ENCODE measurements at regions not wholly inside any gene's neighbourhood (a gene's known extent, or its start where the extent isn't known, plus 50 kb on each side); places are given as distances from the start of the nearest gene placed in this dataset.

DNA sequence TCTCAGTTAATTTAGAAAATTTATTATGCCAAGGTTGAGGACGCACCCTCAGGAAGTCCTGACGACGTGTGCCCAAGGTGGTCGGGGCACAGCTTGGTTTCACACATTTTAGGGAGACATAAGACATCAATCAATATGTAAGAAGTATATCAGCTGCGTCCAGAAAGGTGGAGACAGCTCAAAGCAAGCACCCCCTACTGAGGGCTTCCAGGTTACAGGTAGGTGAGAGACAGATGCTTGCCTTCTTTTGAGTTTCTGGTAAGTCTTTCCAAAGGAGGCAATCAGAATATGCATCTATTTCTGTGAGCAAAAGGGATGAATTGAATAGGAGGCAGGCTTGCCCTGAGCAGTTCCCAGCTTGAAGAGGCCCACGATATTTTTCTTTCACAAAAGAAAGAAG lies 614.3 kb downstream of the XPNPEP1 start:
- TF ChIP-seq, protein P1, sequence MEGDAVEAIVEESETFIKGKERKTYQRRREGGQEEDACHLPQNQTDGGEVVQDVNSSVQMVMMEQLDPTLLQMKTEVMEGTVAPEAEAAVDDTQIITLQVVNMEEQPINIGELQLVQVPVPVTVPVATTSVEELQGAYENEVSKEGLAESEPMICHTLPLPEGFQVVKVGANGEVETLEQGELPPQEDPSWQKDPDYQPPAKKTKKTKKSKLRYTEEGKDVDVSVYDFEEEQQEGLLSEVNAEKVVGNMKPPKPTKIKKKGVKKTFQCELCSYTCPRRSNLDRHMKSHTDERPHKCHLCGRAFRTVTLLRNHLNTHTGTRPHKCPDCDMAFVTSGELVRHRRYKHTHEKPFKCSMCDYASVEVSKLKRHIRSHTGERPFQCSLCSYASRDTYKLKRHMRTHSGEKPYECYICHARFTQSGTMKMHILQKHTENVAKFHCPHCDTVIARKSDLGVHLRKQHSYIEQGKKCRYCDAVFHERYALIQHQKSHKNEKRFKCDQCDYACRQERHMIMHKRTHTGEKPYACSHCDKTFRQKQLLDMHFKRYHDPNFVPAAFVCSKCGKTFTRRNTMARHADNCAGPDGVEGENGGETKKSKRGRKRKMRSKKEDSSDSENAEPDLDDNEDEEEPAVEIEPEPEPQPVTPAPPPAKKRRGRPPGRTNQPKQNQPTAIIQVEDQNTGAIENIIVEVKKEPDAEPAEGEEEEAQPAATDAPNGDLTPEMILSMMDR (conservative IDR thresholded peaks at IDR 0.05 in 1 of 2, IDR thresholded peaks at IDR 0.05 in 1 of 2; ENCODE audit: extremely low read depth in 1 of 2, insufficient read depth in 1 of 2, low read depth in 1 of 2, low read length in 2 of 2): no peak
- TF ChIP-seq EZH2 (IDR thresholded peaks at IDR 0.05; ENCODE audit: borderline replicate concordance, low read length): no peak
